ENCODE measurements at regions not wholly inside any gene's neighbourhood (a gene's known extent, or its start where the extent isn't known, plus 50 kb on each side); places are given as distances from the start of the nearest gene placed in this dataset.

GRCh38 chr5:84825606-84826005 is 440.9 kb upstream of the EDIL3 start:
- no peaks in the 10 kb centered on the region for H3K4me1 ChIP-seq (ENCODE audit: control insufficient read depth in 1 of 2, insufficient read depth in 2 of 2, low read length in 2 of 2)
- H2AFZ ChIP-seq (ENCODE audit: low read depth, low read length, poor library complexity, severe bottlenecking) = no peak overlapping the region
- ATAC-seq (no peak), DNase-seq (ENCODE audit: low read depth, low spot score) (no peak)
- H3K9me2 ChIP-seq (ENCODE audit: insufficient read depth) = no peaks in the 10 kb centered on the region
- H3K9me3 ChIP-seq (ENCODE audit: control insufficient read depth in 1 of 2, insufficient read depth in 1 of 2, low read depth in 1 of 2, low read length in 2 of 2) = no peaks in the 10 kb centered on the region
- intact Hi-C loops (cut with micrococcal nuclease) = no loop called here
- ChIA-PET RAD21 (ENCODE audit: low non-redundant PET in 1 of 2, low total read pairs in 2 of 2, uncharacterized antibody in 2 of 2, unreplicated experiment in 2 of 2) (no interaction called here), CTCF (no interaction called here), POLR2A (no interaction called here)
- BruUV-seq (replicated peaks) = no TSS peak
- H3K79me2 ChIP-seq (ENCODE audit: insufficient read depth, low read length) = no peaks in the 10 kb centered on the region
- TF ChIP-seq JUND (IDR thresholded peaks at IDR 0.05) (no peak), ELF1 (IDR thresholded peaks at IDR 0.05; ENCODE audit: borderline replicate concordance, low read depth) (no peak), ZBTB33 (IDR thresholded peaks at IDR 0.05; ENCODE audit: extremely low read depth, insufficient replicate concordance, low read length) (no peak), SIN3A (IDR thresholded peaks at IDR 0.05; ENCODE audit: low read depth) (no peak), EGR1 (IDR thresholded peaks at IDR 0.05; ENCODE audit: low read depth) (no peak), ZFX (IDR thresholded peaks at IDR 0.05) (no peak), ATF3 (IDR thresholded peaks at IDR 0.05) (no peak), YY1 (IDR thresholded peaks at IDR 0.05; ENCODE audit: extremely low read depth, insufficient replicate concordance, low read depth, low read length) (no peak), EZH2 (IDR thresholded peaks at IDR 0.05) (no peak), TCF7L2 (IDR thresholded peaks at IDR 0.05; ENCODE audit: borderline replicate concordance, extremely low read depth, insufficient read depth, insufficient read length) (no peak), CBX3 (IDR thresholded peaks at IDR 0.05; ENCODE audit: low read depth) (no peak), SP1 (IDR thresholded peaks at IDR 0.05; ENCODE audit: low read depth) (no peak), CEBPB (IDR thresholded peaks at IDR 0.05; ENCODE audit: low read depth) (no peak), EZH2phosphoT487 (IDR thresholded peaks at IDR 0.05; ENCODE audit: borderline replicate concordance) (no peak), POLR2A (IDR thresholded peaks at IDR 0.05; ENCODE audit: borderline replicate concordance, extremely low read depth, insufficient read depth, insufficient read length) (no peak), SRF (IDR thresholded peaks at IDR 0.05; ENCODE audit: low read depth) (no peak), RAD21 (IDR thresholded peaks at IDR 0.05; ENCODE audit: low read depth) (no peak)
- TF ChIP-seq, protein P1, sequence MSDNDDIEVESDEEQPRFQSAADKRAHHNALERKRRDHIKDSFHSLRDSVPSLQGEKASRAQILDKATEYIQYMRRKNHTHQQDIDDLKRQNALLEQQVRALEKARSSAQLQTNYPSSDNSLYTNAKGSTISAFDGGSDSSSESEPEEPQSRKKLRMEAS (IDR thresholded peaks at IDR 0.05) = no peak
- no peak overlapping the region for H3K27ac ChIP-seq (ENCODE audit: low read depth, low read length)
- H3K9ac ChIP-seq (ENCODE audit: low read length) = no peak overlapping the region
- no peak overlapping the region for H3K4me3 ChIP-seq (replicated peaks in 1 of 2; ENCODE audit: low read depth in 1 of 2, low read length in 2 of 2)
- H3K4me2 ChIP-seq (ENCODE audit: low read length) = no peak overlapping the region
- no peaks in the 10 kb centered on the region for H3K27me3 ChIP-seq (ENCODE audit: insufficient read depth, low read length)
- no peaks in the 10 kb centered on the region for H3K36me3 ChIP-seq (ENCODE audit: control insufficient read depth in 1 of 2, insufficient read depth in 2 of 2, low read length in 2 of 2)
- H4K20me1 ChIP-seq (ENCODE audit: insufficient read depth) = no peaks in the 10 kb centered on the region

Measured in HCT116 (cell line).